Retinal pigment epithelial cell (primary cell): ENCODE measurements at regions not wholly inside any gene's neighbourhood (a gene's known extent, or its start where the extent isn't known, plus 50 kb on each side); places are given as distances from the start of the nearest gene placed in this dataset.

Experiments used
- DNase-seq: peaks from one replicate; pipeline ENCODE4 v3.0.0-alpha.2; 2010; ENCODE audit warnings: low read depth
- H3K4me3 ChIP-seq: 2 replicates; pipeline ENCODE4 v1.5.1; 2011; ENCODE audit warnings: mild to moderate bottlenecking, low read length, control low read depth, moderate library complexity
- TF ChIP-seq, protein P1 (sequence below): conservative IDR thresholded peaks from 2 replicates; pipeline ENCODE4 v1.5.1; 2011; ENCODE audit warnings: low read depth, low read length, control low read depth, inconsistent platforms

GRCh38 chr22:48076008-48076407 lies 1313.6 kb downstream of the TBC1D22A start:
- TF ChIP-seq, protein P1, sequence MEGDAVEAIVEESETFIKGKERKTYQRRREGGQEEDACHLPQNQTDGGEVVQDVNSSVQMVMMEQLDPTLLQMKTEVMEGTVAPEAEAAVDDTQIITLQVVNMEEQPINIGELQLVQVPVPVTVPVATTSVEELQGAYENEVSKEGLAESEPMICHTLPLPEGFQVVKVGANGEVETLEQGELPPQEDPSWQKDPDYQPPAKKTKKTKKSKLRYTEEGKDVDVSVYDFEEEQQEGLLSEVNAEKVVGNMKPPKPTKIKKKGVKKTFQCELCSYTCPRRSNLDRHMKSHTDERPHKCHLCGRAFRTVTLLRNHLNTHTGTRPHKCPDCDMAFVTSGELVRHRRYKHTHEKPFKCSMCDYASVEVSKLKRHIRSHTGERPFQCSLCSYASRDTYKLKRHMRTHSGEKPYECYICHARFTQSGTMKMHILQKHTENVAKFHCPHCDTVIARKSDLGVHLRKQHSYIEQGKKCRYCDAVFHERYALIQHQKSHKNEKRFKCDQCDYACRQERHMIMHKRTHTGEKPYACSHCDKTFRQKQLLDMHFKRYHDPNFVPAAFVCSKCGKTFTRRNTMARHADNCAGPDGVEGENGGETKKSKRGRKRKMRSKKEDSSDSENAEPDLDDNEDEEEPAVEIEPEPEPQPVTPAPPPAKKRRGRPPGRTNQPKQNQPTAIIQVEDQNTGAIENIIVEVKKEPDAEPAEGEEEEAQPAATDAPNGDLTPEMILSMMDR: no peak
- DNase-seq: no peak
- no peak overlapping the region for H3K4me3 ChIP-seq

DNA sequence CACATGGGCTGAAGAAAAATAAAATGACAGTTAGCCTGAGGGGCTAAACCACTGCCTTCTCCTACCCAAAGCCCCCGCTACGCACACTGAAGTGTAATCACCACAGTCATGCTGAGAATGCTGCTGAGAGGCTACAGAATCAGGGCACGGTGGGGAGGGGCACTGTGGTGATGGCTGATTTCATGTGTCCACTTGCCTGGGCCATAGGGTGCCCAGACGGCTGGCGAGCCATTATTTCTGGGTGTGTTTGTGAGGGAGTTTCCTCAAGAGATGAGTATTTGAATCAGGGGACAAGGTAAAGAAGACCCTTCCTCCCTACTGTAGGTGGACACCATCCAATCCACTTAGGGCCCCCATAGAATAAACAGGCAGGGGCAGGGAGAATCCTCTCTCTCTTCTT lies 1313.2 kb downstream of the TBC1D22A start:
- H3K4me3 ChIP-seq: no peak overlapping the region
- TF ChIP-seq, protein P1: no peak
- DNase-seq: no peak

- TF ChIP-seq, protein P1: no peak
- DNase-seq: no peak
- no peak overlapping the region for H3K4me3 ChIP-seq
These were observed 1310.3 kb downstream of the TBC1D22A start for GRCh38 chr22:48072777-48073176.

DNA sequence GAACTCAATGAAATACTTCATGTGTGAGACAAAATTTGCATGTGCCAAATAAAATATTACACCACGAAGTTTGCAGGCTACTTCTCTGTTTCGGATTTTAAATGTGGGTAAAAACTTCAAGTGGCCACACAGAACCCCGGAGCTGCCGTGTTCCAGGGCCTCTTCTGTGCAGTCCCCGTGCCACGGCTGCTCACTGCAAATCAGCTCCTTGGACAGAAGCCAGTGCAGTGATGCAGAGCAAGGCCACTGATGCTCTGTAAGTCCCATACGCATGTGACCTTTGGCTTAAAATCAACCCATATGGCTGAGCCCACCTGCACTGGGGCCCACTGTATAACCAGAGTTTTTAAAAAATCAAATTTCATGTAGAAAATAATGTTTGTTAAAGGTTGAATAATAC lies 1309.4 kb downstream of the TBC1D22A start:
- TF ChIP-seq, protein P1: no peak
- H3K4me3 ChIP-seq: no peak overlapping the region
- DNase-seq: no peak

- no peak for DNase-seq
- TF ChIP-seq, protein P1: no peak
- no peak overlapping the region for H3K4me3 ChIP-seq
These were observed 1308.9 kb downstream of the TBC1D22A start for GRCh38 chr22:48071305-48071704.

DNA sequence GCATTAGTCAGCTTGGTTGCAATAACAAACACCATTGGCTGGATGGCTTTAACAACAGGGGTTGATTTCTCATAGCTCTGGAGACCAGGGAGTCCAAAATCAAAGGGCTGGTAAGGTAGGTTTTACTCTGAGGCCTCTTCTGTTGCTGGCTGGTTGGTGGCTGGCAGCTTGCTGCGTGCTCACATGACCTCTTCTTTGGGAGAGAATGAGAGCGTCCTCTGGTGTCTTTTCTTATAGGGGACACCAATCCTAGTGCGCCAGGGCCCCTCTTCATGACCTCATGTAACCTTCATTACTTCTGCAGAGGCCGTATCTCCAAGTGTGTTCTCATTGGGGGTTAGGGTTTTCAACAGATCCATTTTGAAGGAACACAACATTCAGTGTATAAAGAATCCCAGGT lies 1308.3 kb downstream of the TBC1D22A start:
- H3K4me3 ChIP-seq: no peak overlapping the region
- no peak for DNase-seq
- TF ChIP-seq, protein P1: no peak

- DNase-seq: no peak
- TF ChIP-seq, protein P1: no peak
- H3K4me3 ChIP-seq: no peak overlapping the region
These were observed 1307.6 kb downstream of the TBC1D22A start for GRCh38 chr22:48070083-48070482.
